Stimulated activated CD8-positive, alpha-beta memory T cell treated with anti-CD3 and anti-CD28 coated beads, Interleukin-4, amount 100 ng/mL, for 1 hour (primary cell): ENCODE measurements at regions not wholly inside any gene's neighbourhood (a gene's known extent, or its start where the extent isn't known, plus 50 kb on each side); places are given as distances from the start of the nearest gene placed in this dataset.
"Not testable (repeated sequence)": the region's sequence is repeated elsewhere in the genome, so short reads cannot be mapped to it uniquely, and the experiment has no call there.

Experiments
- DNase-seq, 2 donors: peaks; one replicate each; pipeline ENCODE4 v3.0.0-alpha.2; 2020; ENCODE audit warnings: low read depth in 2 of 2, low spot score in 1 of 2

DNA sequence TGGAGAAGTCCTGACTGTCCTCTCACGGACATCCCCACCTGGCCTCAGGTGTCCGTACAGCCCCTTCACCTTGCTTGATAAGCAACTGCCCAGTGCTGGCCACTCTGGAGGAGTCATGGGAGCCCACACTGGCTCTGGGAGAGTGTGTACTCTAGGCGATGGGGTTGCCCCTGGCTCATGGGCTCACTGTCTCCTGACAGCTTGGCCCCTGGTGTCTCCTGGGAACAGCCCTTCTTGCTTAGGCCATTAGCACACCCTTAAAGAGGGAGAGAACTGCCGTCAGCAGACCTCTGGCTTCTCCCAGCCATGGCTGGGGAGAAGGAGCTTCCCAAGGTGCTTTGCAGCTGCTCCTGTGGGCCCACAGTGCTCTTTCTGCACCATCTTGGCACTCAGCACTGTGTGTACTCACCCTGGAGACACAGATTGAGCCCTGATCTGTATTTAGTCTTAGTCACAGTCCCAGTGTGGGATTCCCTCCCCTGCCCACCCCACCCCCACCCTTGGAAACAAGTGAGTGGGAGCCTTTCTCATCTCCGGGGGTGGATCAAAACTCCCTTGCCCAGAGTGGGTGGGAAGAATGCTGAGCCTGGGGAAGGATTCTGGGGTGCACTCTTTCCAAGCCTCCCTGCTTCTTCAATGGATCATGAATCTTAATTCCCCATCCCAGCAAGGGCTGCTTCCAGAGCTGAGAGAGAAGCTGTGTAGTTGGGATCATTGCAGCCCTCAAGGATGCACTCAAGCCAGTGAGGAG is 83.5 kb upstream of the ADPGK start:
- no peak for DNase-seq

GRCh38 chr15:72866182-72866581 is 82.6 kb upstream of the ADPGK start:
- no peak for DNase-seq

DNA sequence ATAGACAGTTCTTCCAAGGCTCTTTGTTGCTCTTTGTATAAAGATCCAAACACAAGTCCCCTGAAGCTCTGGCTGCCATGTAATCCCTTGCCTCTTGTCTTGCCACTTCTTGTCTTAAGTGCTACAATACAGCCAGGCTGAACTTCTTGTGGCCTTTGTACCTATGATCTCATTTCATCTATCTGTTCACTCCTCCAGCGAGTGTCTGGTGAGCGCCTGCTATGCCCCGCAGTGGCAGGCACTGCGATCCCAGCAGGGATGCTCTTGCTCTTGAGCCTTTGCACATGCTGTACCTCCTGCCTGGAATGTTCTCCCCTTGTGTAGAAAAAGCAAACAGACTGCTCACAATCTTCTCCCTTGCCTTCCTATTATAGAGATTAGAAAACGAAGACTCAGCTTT is 81.9 kb upstream of the ADPGK start:
- no peak for DNase-seq

DNA sequence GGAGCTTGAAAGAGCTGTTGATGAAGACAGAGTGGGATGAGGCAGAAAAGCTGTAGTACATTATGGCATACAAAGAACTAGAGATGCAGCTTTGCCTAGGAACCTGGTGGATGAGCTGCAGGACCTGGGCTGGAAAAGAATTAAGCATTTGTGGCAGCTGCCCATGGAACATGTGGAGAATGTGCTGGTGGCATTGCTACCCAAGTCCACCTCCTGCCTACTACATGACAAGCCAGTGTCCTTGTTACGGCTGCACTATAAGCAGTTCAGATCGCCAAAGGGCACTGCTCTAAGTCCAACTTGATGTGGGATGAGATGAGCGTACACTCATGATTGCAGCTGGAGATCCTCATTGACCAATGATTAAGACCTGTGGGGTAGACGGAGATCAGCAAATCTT is 81.1 kb upstream of the ADPGK start:
- no peak for DNase-seq

- no peak for DNase-seq
Observed at GRCh38 chr15:72861354-72861910, 77.9 kb upstream of the ADPGK start.

- DNase-seq, result no peak
Observed at GRCh38 chr15:72859757-72860145, 76.2 kb upstream of the ADPGK start.

GRCh38 chr15:72859017-72859756 is 75.6 kb upstream of the ADPGK start:
- no peak for DNase-seq

GRCh38 chr15:72858205-72858604 is 74.6 kb upstream of the ADPGK start:
- no peak for DNase-seq

DNA sequence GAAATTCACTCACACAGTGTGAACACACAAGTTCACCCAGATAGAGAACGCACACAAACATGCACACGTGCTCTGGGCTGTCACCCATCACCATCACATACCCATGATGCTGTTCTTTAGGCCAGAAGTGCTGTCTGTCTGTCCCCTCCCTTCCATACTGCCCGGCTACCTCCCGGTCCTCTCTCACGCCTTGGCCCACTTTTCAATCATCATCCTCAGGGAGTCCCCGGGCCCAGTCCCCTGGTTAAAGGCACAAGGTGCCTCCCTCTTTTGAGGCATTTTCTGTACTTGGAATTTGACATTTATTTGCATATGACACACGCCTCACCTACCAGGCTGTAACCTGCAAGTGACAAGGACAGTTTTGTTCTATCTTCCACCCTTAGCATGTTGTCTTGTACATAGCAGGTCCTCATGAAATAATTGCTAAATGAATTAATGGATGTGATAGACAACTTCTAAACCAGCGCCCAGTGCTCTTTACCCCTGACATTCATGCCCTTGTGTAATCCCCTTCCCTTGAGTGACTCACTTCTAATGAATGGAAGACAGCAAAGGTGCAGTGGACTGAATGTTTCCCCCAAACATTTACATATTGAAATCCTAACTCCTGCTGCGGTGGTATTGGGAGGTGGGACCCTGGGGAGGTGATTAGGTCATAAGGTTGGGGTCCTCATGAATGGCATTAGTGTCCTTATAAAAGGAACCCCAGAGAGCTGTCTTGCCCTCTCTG is 73.9 kb upstream of the ADPGK start:
- DNase-seq, result no peak

- DNase-seq, result no peak
Observed at GRCh38 chr15:72856549-72857040, 73.0 kb upstream of the ADPGK start.

DNA sequence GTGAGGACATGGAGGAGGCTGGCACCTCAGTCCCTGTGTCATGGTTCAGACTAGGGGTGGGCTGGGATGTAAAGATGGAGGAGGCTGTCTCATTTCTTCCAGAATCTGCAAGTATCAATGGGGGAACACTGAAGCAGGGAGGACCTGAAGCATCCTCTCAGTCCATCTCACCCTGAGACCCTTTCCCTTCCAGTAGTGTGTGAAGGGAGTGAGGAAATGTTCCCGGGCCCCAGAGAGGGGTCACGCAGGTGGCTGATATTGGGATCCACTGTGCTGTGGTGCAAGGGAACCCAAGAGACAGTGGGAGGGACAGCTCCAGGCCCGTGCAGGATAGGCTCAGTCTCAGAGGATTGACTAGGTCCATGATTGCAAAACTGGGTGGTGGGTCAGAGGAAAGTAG is 72.2 kb upstream of the ADPGK start:
- DNase-seq, result no peak

DNA sequence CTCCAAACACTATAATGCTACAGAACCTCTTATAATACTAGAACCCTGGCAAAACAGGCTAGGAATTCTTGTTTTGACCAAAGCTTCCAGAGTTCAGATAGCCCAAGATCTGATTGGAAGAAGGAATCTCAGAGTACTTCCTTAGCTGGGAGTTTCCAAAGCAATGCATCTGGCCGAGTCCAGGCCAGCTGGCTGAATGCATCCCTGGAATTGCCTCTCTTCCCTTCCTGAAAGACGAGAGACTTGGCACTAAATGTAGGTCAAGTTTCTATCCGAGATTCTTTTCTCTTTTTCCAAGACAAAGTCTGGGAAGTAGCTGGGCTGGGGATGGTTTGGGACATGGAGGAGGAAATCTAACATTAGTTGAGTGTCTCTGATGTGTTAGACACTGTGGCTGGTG is 68.7 kb upstream of the ADPGK start:
- no peak for DNase-seq

- no peak for DNase-seq
Observed at GRCh38 chr15:72851586-72851985, 68.0 kb upstream of the ADPGK start.

- DNase-seq, result no peak
Observed at GRCh38 chr15:72850833-72851232, 67.3 kb upstream of the ADPGK start.

GRCh38 chr15:72847806-72848205 is 64.2 kb upstream of the ADPGK start:
- DNase-seq, result no peak

DNA sequence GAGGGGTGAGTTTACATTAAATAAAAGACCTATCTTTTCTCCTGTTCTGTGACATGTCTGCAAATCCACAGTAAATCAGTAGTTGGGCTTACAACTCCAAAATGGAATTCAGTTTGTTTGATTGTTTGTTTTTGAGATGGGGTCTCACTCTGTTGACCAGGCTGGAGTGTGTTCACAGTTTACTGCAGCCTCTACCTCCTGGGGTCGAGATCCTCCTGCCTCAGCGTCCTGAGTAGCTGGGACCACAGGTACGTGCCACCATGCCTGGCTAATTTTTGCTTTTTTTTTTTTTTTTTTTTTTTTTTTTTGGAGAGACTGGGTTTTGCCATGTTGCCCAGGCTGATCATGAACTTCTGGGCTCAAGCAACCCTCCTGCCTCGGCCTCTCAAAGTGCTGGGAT is 63.5 kb upstream of the ADPGK start:
- no peak for DNase-seq

- DNase-seq, result no peak
Observed at GRCh38 chr15:72845981-72846383, 62.4 kb upstream of the ADPGK start.

GRCh38 chr15:72844067-72844466 is 60.5 kb upstream of the ADPGK start:
- DNase-seq, result no peak

GRCh38 chr15:72843340-72843739 is 59.8 kb upstream of the ADPGK start:
- DNase-seq, result not testable (repeated sequence)

- DNase-seq, result no peak
Observed at GRCh38 chr15:72840114-72840513, 56.6 kb upstream of the ADPGK start.

GRCh38 chr15:72838311-72838731 is 54.8 kb upstream of the ADPGK start:
- DNase-seq, result no peak
